ENCODE measurements at regions not wholly inside any gene's neighbourhood (a gene's known extent, or its start where the extent isn't known, plus 50 kb on each side); places are given as distances from the start of the nearest gene placed in this dataset.

DNA sequence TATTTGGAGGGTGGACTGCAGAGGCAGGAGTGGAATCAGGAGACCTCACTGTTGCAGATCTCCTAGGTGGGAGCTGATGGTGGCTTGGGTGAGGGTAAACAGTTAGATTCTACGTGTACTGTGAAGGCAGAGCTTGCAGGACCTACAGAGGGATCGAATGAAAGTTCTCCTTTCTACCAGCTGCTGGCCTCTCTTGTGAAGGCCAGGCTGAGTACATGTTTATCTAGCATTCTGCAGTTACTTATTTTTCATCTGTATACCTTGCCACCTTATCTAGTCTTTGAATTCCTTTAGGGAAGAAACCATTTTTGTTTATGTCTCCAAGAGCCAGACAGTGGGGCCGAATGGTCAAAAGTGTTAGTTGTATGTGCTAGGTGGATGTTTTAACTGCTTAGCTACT lies 57.6 kb downstream of the PTTG1 start:
- H3K27ac ChIP-seq, result no peak overlapping the region

GRCh38 chr5:160479926-160480325 lies 58.3 kb downstream of the PTTG1 start:
- TF ChIP-seq ZFX (IDR thresholded peaks at IDR 0.05), result no peak
- TF ChIP-seq CTCF (conservative IDR thresholded peaks at IDR 0.05), result no peak
- no peak overlapping the region for H3K27ac ChIP-seq

More for the DNA sequence above, 57.6 kb downstream of the PTTG1 start:
- TF ChIP-seq CTCF (conservative IDR thresholded peaks at IDR 0.05) (no peak), ZFX (IDR thresholded peaks at IDR 0.05) (no peak)

- H3K27ac ChIP-seq, result no peak overlapping the region
- no peak for TF ChIP-seq ZFX (IDR thresholded peaks at IDR 0.05)
- no peak for TF ChIP-seq CTCF (conservative IDR thresholded peaks at IDR 0.05)
Observed at GRCh38 chr5:160480652-160481051, 59.0 kb downstream of the PTTG1 start.

- no peak overlapping the region for H3K27ac ChIP-seq
- TF ChIP-seq ZFX (IDR thresholded peaks at IDR 0.05) (no peak), CTCF (conservative IDR thresholded peaks at IDR 0.05) (no peak)
Observed at GRCh38 chr5:160484678-160485077, 63.0 kb downstream of the PTTG1 start.

GRCh38 chr5:160485364-160485969 lies 63.8 kb downstream of the PTTG1 start:
- no peak for TF ChIP-seq ZFX (IDR thresholded peaks at IDR 0.05)
- TF ChIP-seq CTCF (conservative IDR thresholded peaks at IDR 0.05), result no peak
- H3K27ac ChIP-seq, result no peak overlapping the region

DNA sequence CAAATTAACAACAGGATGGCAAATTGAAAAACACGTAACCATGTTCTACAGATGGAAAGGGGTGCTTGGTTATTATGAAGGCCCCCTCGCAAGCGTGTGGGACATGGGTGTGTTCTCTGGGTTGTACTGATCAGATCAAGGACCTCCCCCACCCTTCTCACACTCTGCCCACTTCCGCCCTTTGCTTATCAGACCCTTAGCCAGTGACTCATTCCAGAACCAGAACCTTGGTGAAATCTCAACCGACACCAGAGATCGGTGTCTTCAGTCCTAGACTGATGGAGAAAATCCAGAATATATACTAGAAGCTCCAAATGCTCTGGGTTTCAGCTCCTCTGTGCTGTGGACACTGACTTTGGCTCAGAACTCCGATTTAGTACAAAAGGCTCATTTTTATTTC lies 64.9 kb downstream of the PTTG1 start:
- TF ChIP-seq ZFX (IDR thresholded peaks at IDR 0.05) (no peak), CTCF (conservative IDR thresholded peaks at IDR 0.05) (no peak)
- no peak overlapping the region for H3K27ac ChIP-seq

DNA sequence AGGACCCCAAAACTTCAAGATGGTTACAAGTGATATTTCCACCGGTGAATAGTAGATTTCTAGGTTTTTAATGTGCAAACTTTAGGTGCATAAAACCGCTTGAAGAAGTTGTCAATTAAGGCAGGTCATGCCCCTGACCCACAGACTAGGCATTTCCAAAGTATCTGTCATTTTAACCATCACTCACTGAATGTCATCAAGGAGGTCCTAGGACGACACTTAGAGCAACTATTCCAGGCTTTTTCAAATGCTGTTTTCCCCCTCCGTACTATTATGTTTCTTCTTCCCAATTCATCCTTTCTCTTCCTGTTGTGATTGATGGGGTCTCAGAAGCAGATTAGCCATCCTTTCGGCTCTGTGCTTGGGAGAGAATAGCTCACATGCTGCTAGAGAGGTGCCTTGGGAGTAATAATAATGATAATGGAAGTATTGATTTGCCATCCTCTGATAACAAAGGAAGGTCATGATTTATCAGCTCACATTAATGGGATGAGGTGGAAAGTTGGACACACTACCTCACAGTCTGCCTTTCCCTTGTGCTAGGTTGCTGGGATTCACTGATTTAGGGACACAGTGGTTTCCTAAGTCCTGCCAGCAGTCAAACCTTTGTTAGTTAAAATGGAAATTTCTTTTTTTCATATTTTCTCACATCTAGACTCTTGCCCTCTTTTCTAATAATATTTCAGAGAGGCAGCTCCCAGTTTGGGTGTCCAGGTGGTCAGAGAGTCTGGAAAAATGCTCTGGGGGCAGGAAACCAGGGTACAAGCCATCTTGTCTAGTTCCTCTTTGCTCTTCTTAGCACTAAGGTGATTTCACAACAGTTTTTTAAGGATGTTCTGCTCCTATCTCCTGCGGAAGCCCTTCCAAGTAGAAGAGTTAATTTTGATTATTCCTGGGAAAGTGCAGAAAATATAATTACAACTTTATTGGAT lies 67.0 kb downstream of the PTTG1 start:
- H3K27ac ChIP-seq, result no peak overlapping the region
- TF ChIP-seq ZFX (IDR thresholded peaks at IDR 0.05), result no peak
- no peak for TF ChIP-seq CTCF (conservative IDR thresholded peaks at IDR 0.05)

Measured in C4-2B (cell line).